Right lobe of liver (tissue), 6 donors: ENCODE measurements at regions not wholly inside any gene's neighbourhood (a gene's known extent, or its start where the extent isn't known, plus 50 kb on each side); places are given as distances from the start of the nearest gene placed in this dataset.

Source experiments
- ATAC-seq, 4 donors: fragments of 200-7000 bp; cut with Tn5 transposase; one replicate each; pipeline ENCODE4 v1.9.1; 2020; ENCODE audit warnings: mild to moderate bottlenecking in 4 of 4, moderate library complexity in 4 of 4
- DNase-seq, 3 donors: peaks; one replicate each; pipeline ENCODE4 v3.0.0-alpha.2; 2020
- H3K27ac ChIP-seq, 3 donors: fragments of 200-600 bp; one replicate each; pipeline ENCODE4 v1.8.0; 2022
- H3K27me3 ChIP-seq, 2 donors: fragments of 200-600 bp; one replicate each; pipeline ENCODE4 v1.8.0; 2022
- H3K36me3 ChIP-seq, 4 donors: fragments of 200-600 bp; sonication (generic) in 1 of 4; one replicate each; pipeline versions ENCODE4 v1.5.1 to v1.8.0; 2017 to 2022; ENCODE audit warnings: control low read depth in 1 of 4
- H3K4me1 ChIP-seq, 4 donors: fragments of 200-600 bp; sonication (generic) in 1 of 4; one replicate each; pipeline versions ENCODE4 v1.5.1 to v1.8.0; 2017 to 2022; ENCODE audit warnings: control low read depth in 1 of 4
- H3K4me3 ChIP-seq, 3 donors: fragments of 200-600 bp; one replicate each; pipeline ENCODE4 v1.8.0; 2022
- H3K9me3 ChIP-seq, 4 donors: fragments of 200-600 bp; sonication (generic) in 1 of 4; one replicate each; pipeline versions ENCODE4 v1.5.1 to v1.8.0; 2017 to 2022; ENCODE audit warnings: control low read depth in 1 of 4
- POLR2A ChIP-seq: fragments of 450-650 bp; IDR thresholded peaks from one replicate; pipeline ENCODE4 v1.6.1; 2017; ENCODE audit warnings: antibody characterized with exemption, mild to moderate bottlenecking
- WGBS: methylation state at CpG from one replicate; pipeline ENCODE4 v1.1.6; 2018; ENCODE audit warnings: low coverage, low lambda C conversion rate; ENCODE audit not compliant: insufficient coverage; ENCODE audit errors: missing lambda C conversion rate; 5-methylcytosine and 5-hydroxymethylcytosine counted together
- intact Hi-C, 2 donors: fragments of 100-400 bp; cut with DNase I; formaldehyde crosslinking; loops; one replicate each; pipeline versions ENCODE4 v1.11.2 to v1.14.1; 2022
- TF ChIP-seq, protein P1 (sequence below), 4 donors: fragments of 200-600 bp in 3 of 4; fragments of 450-650 bp in 1 of 4; IDR thresholded peaks; one replicate each; pipeline versions ENCODE4 v1.5.1 to v1.8.0; 2016 to 2022; ENCODE audit warnings: antibody characterized with exemption in 4 of 4, mild to moderate bottlenecking in 2 of 4
- donor health status: DM: no; HTN: yes; CAD: no.
- donor health status: DM: no; HTN: no; CAD: no.
- donor health status: DM: no; HTN: no; CAD: no.
- donor health status: DM: no; HTN: yes; CAD: no.
- donor health status: DM: no; HTN: yes; CAD: no.

DNA sequence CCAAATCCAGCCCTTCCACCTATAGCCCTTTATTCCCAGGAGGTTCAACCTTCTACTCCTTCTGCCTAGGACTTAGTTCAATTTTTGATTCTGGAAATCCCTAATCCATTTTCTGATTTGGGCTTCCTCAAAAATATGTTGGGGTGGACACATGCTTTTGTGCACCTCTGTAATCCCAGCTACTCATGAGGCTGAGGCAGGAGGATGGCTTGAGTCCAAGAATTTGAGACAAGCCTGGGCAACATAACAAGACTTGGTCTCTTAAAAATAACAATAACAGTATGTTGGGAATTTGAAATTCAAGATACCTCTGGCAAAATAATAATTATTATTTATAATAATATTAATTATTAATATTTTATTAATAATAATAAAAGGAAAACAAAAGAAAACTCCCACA lies 188.7 kb upstream of the TLE4 start:
- Histone ChIP-seq H3K36me3 (no peaks in the 10 kb centered on the region), H3K27ac (no peak overlapping the region), H3K4me3 (no peak overlapping the region), H3K4me1 (no peaks in the 10 kb centered on the region), H3K27me3 (no peaks in the 10 kb centered on the region), H3K9me3 (no peaks in the 10 kb centered on the region)
- intact Hi-C loops, result no loop called here
- DNase-seq, result no peak
- TF ChIP-seq, protein P1, sequence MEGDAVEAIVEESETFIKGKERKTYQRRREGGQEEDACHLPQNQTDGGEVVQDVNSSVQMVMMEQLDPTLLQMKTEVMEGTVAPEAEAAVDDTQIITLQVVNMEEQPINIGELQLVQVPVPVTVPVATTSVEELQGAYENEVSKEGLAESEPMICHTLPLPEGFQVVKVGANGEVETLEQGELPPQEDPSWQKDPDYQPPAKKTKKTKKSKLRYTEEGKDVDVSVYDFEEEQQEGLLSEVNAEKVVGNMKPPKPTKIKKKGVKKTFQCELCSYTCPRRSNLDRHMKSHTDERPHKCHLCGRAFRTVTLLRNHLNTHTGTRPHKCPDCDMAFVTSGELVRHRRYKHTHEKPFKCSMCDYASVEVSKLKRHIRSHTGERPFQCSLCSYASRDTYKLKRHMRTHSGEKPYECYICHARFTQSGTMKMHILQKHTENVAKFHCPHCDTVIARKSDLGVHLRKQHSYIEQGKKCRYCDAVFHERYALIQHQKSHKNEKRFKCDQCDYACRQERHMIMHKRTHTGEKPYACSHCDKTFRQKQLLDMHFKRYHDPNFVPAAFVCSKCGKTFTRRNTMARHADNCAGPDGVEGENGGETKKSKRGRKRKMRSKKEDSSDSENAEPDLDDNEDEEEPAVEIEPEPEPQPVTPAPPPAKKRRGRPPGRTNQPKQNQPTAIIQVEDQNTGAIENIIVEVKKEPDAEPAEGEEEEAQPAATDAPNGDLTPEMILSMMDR (IDR thresholded peaks at IDR 0.05), result no peak
- no peak for TF ChIP-seq POLR2A
- ATAC-seq, result no peak

DNA sequence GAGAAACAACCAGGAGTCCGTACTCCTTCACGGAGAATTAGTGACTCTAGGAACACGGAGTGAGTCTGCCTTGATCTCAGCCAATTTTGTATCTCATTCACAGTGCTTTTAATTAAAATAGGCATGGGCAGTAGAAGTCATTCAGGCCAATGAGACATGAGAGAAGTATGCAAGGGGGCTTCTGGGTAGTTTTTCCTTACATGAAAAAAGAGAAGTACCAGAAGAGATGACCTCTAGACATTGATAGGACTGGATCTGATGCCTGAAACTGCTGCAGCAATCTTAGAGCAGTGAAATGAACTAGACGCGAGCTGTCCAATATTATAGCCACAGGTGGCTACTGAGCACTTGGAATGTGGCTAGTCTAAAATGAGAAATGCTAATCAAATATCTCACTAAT lies 187.7 kb upstream of the TLE4 start:
- Histone ChIP-seq H3K27ac (no peak overlapping the region), H3K4me3 (no peak overlapping the region), H3K27me3 (no peaks in the 10 kb centered on the region), H3K4me1 (no peaks in the 10 kb centered on the region), H3K9me3 (no peaks in the 10 kb centered on the region), H3K36me3 (no peaks in the 10 kb centered on the region)
- ATAC-seq, result no peak
- intact Hi-C loops, result no loop called here
- DNase-seq, result no peak
- no peak for TF ChIP-seq POLR2A
- TF ChIP-seq, protein P1 (IDR thresholded peaks at IDR 0.05), result no peak
- 74% methylated on average over 5 of the region's 5 CpGs for WGBS

DNA sequence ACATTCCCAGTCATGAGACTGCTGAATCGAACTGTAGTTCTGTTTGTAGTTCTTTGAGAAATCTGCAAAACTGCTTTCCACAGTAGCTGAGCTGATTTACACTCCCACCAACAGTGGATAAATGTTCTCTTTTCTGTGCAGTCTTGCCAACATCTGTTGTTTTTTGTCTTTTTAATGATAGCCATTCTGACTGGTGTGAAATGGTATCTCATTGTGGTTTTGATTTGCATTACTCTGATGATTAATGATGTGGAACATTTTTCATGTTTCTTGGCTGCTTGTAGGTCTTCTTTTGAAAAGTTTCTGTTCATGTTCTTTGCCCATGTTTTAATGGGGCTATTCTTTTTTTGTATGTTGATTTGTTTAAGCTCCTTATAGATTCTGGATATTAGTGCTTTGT lies 187.3 kb upstream of the TLE4 start:
- intact Hi-C loops, result no loop called here
- no peak overlapping the region for H3K4me3 ChIP-seq
- no peaks in the 10 kb centered on the region for H3K27me3 ChIP-seq
- H3K36me3 ChIP-seq, result no peaks in the 10 kb centered on the region
- no peaks in the 10 kb centered on the region for H3K9me3 ChIP-seq
- TF ChIP-seq, protein P1 (IDR thresholded peaks at IDR 0.05), result no peak
- no peak for TF ChIP-seq POLR2A
- H3K27ac ChIP-seq, result no peak overlapping the region
- DNase-seq (no peak), ATAC-seq (no peak)
- 50% methylated on average over 1 of the region's 1 CpG for WGBS
- H3K4me1 ChIP-seq, result no peaks in the 10 kb centered on the region

DNA sequence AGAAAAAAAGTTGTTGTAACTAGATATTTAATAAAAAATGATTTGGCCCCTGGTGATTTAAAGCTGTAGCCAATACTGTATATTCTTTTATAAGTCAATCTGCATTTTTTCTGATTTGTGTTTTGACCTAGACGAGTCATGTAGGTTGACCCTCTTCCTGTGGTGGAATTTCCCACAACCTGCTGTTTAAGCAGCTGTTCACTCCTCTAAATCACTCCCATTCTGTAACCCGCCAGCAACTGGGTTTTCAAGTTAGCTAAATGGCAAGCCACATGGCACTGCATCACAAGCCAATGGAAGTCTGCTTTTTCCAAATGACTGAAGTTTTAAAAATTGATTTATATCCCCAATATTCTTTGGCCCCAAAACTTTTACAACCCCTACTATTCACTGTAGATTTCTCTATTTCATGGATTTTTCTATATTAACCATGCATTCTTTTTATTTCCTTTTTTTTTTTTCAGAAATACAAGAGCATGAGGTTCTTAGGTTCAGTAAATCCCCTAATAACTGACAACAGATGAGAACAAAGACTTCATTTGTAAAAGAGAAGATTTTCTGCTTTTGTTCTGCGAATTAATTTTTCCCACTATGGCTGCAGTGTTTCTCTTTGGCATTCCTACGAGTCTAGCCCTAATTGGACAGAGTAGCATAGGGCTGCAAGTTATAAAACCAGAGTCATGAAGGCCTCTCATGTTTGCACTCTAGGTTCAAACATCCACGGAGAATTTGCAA lies 184.5 kb upstream of the TLE4 start:
- TF ChIP-seq, protein P1 (IDR thresholded peaks at IDR 0.05), result no peak
- no peak for TF ChIP-seq POLR2A
- H3K27ac ChIP-seq, result no peak overlapping the region
- WGBS, result 38% methylated on average over 5 of the region's 5 CpGs
- no peaks in the 10 kb centered on the region for H3K9me3 ChIP-seq
- H3K4me1 ChIP-seq, result no peaks in the 10 kb centered on the region
- DNase-seq, result no peak
- no peaks in the 10 kb centered on the region for H3K27me3 ChIP-seq
- intact Hi-C loops, result no loop called here
- H3K4me3 ChIP-seq, result no peak overlapping the region
- ATAC-seq, result no peak
- H3K36me3 ChIP-seq, result no peaks in the 10 kb centered on the region
